Pancreas (tissue), 10 donors: ENCODE measurements at regions not wholly inside any gene's neighbourhood (a gene's known extent, or its start where the extent isn't known, plus 50 kb on each side); places are given as distances from the start of the nearest gene placed in this dataset.

Source experiments
- ATAC-seq, 4 donors: fragments of 200-7000 bp; cut with Tn5 transposase; one replicate each; pipeline versions ENCODE4 v1.8.0 to v1.9.1; 2020; ENCODE audit warnings: mild to moderate bottlenecking in 4 of 4, moderate library complexity in 4 of 4
- DNase-seq, 6 donors: peaks; one replicate each; pipeline ENCODE4 v3.0.0-alpha.2; 2020
- FAIRE-seq: peaks from 2 replicates; lab custom pipeline; 2012; peaks lifted over from hg19 to GRCh38; lab: Jason Lieb, UNC
- H3K27ac ChIP-seq, 4 donors: fragments of 200-600 bp; sonication (generic); 1 replicate in 3 of 4; 2 replicates in 1 of 4; pipeline versions ENCODE4 v1.5.0 to v1.8.0; 2020
- H3K27me3 ChIP-seq, 4 donors: fragments of 200-600 bp; one replicate each; pipeline ENCODE4 v1.8.0; 2021
- H3K36me3 ChIP-seq, 3 donors: fragments of 200-600 bp; sonication (generic) in 1 of 3; one replicate each; pipeline versions ENCODE4 v1.5.0 to v1.8.0; 2020 to 2021
- H3K4me1 ChIP-seq, 3 donors: fragments of 200-600 bp; one replicate each; pipeline ENCODE4 v1.8.0; 2021
- H3K4me3 ChIP-seq, 4 donors: fragments of 200-600 bp; sonication (generic) in 2 of 4; one replicate each; pipeline versions ENCODE4 v1.5.0 to v1.8.0; 2020 to 2021
- H3K9me3 ChIP-seq, 4 donors: fragments of 200-600 bp; one replicate each; pipeline ENCODE4 v1.8.0; 2021
- WGBS, 2 donors: extraction: QIAGEN DNeasy Blood & Tissue Kit; methylation state at CpG; one replicate each; pipeline ENCODE4 v1.1.7; 2013; 5-methylcytosine and 5-hydroxymethylcytosine counted together
- intact Hi-C, 3 donors: fragments of 100-400 bp; cut with DNase I; formaldehyde crosslinking; loops; one replicate each; pipeline versions ENCODE4 v1.11.1 to v1.14.2; 2022
- TF ChIP-seq, protein P1 (sequence below), 4 donors: fragments of 200-600 bp; sonication (generic) in 3 of 4; IDR thresholded peaks; one replicate each; pipeline versions ENCODE4 v1.5.0 to v1.8.0; 2021; ENCODE audit warnings: antibody characterized with exemption in 4 of 4
- donor health status: healthy with polysubstance abuse.
- donor health status: DM: no; HTN: no; CAD: no; lungs with moderate emphysema.
- donor health status: DM: no; HTN: no; CAD: no.
- donor health status: control.
- donor health status: control.
- donor health status: Bipolar disorder and iron deficiency.
- donor health status: DM: yes; HTN: yes; CAD: no.
- donor health status: DM: no; HTN: no; CAD: no.
- donor health status: DM: no; HTN: no; CAD: no.
- donor health status: DM: yes; HTN: yes; CAD: no.

GRCh38 chr3:189457631-189458412, 173.4 kb upstream of the TP63 start:
- ATAC-seq (no peak), FAIRE-seq (no peak), DNase-seq (no peak)
- TF ChIP-seq, protein P1, sequence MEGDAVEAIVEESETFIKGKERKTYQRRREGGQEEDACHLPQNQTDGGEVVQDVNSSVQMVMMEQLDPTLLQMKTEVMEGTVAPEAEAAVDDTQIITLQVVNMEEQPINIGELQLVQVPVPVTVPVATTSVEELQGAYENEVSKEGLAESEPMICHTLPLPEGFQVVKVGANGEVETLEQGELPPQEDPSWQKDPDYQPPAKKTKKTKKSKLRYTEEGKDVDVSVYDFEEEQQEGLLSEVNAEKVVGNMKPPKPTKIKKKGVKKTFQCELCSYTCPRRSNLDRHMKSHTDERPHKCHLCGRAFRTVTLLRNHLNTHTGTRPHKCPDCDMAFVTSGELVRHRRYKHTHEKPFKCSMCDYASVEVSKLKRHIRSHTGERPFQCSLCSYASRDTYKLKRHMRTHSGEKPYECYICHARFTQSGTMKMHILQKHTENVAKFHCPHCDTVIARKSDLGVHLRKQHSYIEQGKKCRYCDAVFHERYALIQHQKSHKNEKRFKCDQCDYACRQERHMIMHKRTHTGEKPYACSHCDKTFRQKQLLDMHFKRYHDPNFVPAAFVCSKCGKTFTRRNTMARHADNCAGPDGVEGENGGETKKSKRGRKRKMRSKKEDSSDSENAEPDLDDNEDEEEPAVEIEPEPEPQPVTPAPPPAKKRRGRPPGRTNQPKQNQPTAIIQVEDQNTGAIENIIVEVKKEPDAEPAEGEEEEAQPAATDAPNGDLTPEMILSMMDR (IDR thresholded peaks at IDR 0.05), result no peak
- Histone ChIP-seq H3K9me3 (no peaks in the 10 kb centered on the region), H3K36me3 (no peaks in the 10 kb centered on the region), H3K27me3 (no peaks in the 10 kb centered on the region), H3K4me3 (no peak overlapping the region), H3K27ac (no peak overlapping the region), H3K4me1 (no peaks in the 10 kb centered on the region)
- intact Hi-C loops, result no loop called here
- WGBS, 2 donors, result 64 to 71% methylated on average over 9 of the region's 9 CpGs

GRCh38 chr3:189458528-189458927, 172.7 kb upstream of the TP63 start:
- peak in 2 of 4 donors; percentile 20 to 25 for ATAC-seq
- Histone ChIP-seq H3K9me3 (no peaks in the 10 kb centered on the region), H3K27me3 (no peaks in the 10 kb centered on the region), H3K4me1 (no peaks in the 10 kb centered on the region), H3K27ac (no peak overlapping the region), H3K4me3 (no peak overlapping the region), H3K36me3 (no peaks in the 10 kb centered on the region)
- FAIRE-seq, result no peak
- TF ChIP-seq, protein P1 (IDR thresholded peaks at IDR 0.05), result no peak
- intact Hi-C loops, result no loop called here
- DNase-seq, result no peak
- 44 to 60% methylated on average over 7 of the region's 7 CpGs for WGBS, 2 donors

DNA sequence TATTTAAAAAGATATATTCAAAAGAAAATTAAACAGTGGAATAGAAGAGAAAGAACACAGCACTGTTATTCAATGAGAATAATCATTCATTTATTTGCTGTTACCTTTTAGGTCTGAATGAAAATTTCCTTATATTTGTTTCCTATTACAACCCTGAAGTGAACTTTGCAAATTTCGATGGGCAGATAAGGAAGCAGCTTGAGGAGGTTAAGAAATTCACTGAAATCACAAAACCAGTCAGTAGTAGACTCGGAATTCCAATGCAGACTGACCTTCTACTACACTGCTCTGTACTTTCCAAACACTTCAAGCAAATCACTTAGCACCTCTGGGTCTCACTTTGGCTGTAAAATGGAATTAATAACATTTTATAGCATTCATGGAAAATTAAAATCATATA, 172.0 kb upstream of the TP63 start:
- Histone ChIP-seq H3K27ac (no peak overlapping the region), H3K4me1 (no peaks in the 10 kb centered on the region), H3K36me3 (no peaks in the 10 kb centered on the region), H3K4me3 (no peak overlapping the region), H3K9me3 (no peaks in the 10 kb centered on the region), H3K27me3 (no peaks in the 10 kb centered on the region)
- DNase-seq (no peak), FAIRE-seq (no peak), ATAC-seq (no peak)
- TF ChIP-seq, protein P1 (IDR thresholded peaks at IDR 0.05), result no peak
- intact Hi-C loops, result no loop called here
- 42 to 43% methylated on average over 2 of the region's 2 CpGs for WGBS, 2 donors

DNA sequence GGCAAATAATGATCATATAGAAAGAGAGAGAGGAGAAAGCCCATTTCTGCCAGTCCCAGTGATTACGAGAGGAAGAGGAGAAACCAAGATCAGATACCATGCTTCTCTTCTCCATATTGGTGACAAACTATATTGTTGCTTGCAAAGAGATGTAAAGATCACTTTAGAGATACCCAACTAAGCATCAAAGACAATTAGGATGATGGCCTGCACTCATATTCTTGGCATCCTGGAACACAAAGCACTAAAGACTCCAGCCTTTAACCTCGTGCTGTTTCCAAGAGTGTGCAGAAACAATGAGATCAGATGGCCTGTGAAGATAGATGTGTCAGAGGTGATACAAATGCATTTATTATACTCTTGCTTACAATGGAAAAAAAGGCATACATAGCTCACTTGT, 170.7 kb upstream of the TP63 start:
- Histone ChIP-seq H3K9me3 (no peaks in the 10 kb centered on the region), H3K4me1 (no peaks in the 10 kb centered on the region), H3K27ac (no peak overlapping the region), H3K4me3 (no peak overlapping the region), H3K27me3 (no peaks in the 10 kb centered on the region), H3K36me3 (no peaks in the 10 kb centered on the region)
- DNase-seq, result no peak
- no peak for FAIRE-seq
- intact Hi-C loops, result no loop called here
- no peak for ATAC-seq
- 49 to 50% methylated on average over 2 of the region's 2 CpGs for WGBS, 2 donors
- TF ChIP-seq, protein P1 (IDR thresholded peaks at IDR 0.05), result no peak

GRCh38 chr3:189464799-189465198, 166.4 kb upstream of the TP63 start:
- intact Hi-C loops, result no loop called here
- Histone ChIP-seq H3K27me3 (no peaks in the 10 kb centered on the region), H3K4me3 (no peak overlapping the region), H3K9me3 (no peaks in the 10 kb centered on the region), H3K27ac (no peak overlapping the region), H3K36me3 (no peaks in the 10 kb centered on the region), H3K4me1 (no peaks in the 10 kb centered on the region)
- DNase-seq (no peak), FAIRE-seq (no peak), ATAC-seq (no peak)
- WGBS, 2 donors, result 86 to 91% methylated on average over 2 of the region's 2 CpGs
- TF ChIP-seq, protein P1 (IDR thresholded peaks at IDR 0.05), result no peak
